GM12892 (cell line): ENCODE measurements at regions not wholly inside any gene's neighbourhood (a gene's known extent, or its start where the extent isn't known, plus 50 kb on each side); places are given as distances from the start of the nearest gene placed in this dataset.

Experiments used
- DNase-seq: peaks from one replicate; pipeline ENCODE4 v3.0.0; 2011; ENCODE audit not compliant: insufficient read length
- FAIRE-seq: peaks from 2 replicates; lab custom pipeline; 2011; peaks lifted over from hg19 to GRCh38; lab: Jason Lieb, UNC
- POLR2A ChIP-seq: IDR thresholded peaks from 2 replicates; pipeline ENCODE4 v1.6.1; 2011; ENCODE audit warnings: low read depth, low read length, control low read depth
- POLR2AphosphoS5 ChIP-seq: IDR thresholded peaks from 2 replicates; pipeline ENCODE4 v1.6.1; 2011; ENCODE audit warnings: low read depth, low read length, control low read depth
- TAF1 ChIP-seq: IDR thresholded peaks from 2 replicates; pipeline ENCODE4 v1.6.1; 2011; ENCODE audit warnings: low read depth, mild to moderate bottlenecking, control low read depth, low read length, borderline replicate concordance

- no peak for FAIRE-seq
- no peak for DNase-seq
- TF ChIP-seq POLR2AphosphoS5 (no peak), POLR2A (no peak), TAF1 (no peak)
Observed at GRCh38 chr1:192937128-192937527, 122.0 kb downstream of the UCHL5 start.

DNA sequence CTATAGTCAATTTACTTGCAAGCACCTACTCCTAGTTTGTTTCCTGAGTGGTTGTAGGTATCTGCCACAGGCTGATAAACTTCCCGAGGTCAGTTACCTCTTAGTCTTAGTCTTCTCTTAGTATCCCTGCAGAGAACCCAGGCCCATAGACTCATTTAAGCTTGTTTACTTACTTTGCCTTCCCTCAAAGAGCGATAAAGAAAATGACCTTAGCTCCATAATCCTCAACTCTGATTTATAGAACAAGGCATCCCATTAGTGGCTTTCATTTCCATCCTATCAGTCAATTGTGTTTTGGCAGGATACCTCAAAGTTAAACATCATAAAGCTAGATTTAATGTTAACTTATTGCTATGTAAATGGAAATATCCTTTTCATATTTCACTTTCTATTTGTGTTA is 119.7 kb downstream of the UCHL5 start:
- no peak for TF ChIP-seq TAF1
- no peak for TF ChIP-seq POLR2A
- no peak for TF ChIP-seq POLR2AphosphoS5
- DNase-seq (no peak), FAIRE-seq (no peak)

- DNase-seq (no peak), FAIRE-seq (no peak)
- TF ChIP-seq POLR2A: no peak
- no peak for TF ChIP-seq POLR2AphosphoS5
- TF ChIP-seq TAF1: no peak
Observed at GRCh38 chr1:192940658-192941057, 118.5 kb downstream of the UCHL5 start.

GRCh38 chr1:192941722-192942411 is 117.3 kb downstream of the UCHL5 start:
- FAIRE-seq (peak; percentile 77), DNase-seq (no peak)
- TF ChIP-seq POLR2A: no peak
- TF ChIP-seq TAF1: no peak
- TF ChIP-seq POLR2AphosphoS5: no peak

DNA sequence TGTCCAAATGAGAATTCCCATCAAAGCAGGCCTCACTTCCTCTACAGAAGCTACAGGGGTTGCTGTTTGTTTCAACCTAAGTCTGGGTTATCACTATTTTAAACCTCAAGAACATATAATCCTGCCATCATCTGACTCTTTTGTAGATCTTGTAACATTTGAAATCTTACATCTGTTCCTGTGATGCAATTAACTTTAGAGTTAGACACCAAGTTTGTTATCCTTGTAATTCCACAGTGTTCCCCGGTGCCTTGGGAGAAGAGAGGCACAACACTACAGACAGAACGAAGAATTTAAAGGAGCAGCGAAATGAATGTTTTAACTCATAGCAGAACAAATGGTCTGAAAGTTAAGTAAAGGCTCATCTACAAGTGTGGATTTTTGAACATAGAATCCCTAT is 116.1 kb downstream of the UCHL5 start:
- FAIRE-seq (no peak), DNase-seq (no peak)
- TF ChIP-seq TAF1: no peak

DNA sequence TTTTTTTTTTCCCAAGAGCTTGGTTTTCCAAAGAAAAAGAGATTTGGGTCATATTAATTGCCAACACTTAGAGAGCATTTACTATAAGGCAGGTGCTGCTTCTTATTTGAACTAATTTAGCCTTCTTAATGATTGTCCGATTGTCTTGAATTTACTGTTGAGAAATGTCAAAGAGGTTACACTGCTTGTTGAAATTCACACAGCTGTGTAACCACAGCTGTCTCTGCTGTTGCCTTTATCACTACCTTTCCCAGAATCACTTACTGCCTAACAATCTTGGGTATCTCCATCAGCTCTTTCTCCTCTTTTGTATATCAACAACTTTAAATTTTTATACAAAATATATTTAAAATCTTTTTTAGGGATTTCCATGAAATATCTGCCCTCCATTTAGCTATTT is 115.6 kb downstream of the UCHL5 start:
- FAIRE-seq: no peak
- TF ChIP-seq TAF1: no peak
- TF ChIP-seq POLR2AphosphoS5: no peak
- TF ChIP-seq POLR2A: no peak
- DNase-seq: no peak

GRCh38 chr1:192945390-192946130 is 113.6 kb downstream of the UCHL5 start:
- TF ChIP-seq POLR2A: no peak
- no peak for TF ChIP-seq POLR2AphosphoS5
- TF ChIP-seq TAF1: no peak
- no peak for FAIRE-seq
- no peak for DNase-seq

GRCh38 chr1:192949783-192950182 is 109.4 kb downstream of the UCHL5 start:
- TF ChIP-seq TAF1: no peak
- no peak for TF ChIP-seq POLR2A
- no peak for TF ChIP-seq POLR2AphosphoS5
- no peak for FAIRE-seq
- no peak for DNase-seq

- FAIRE-seq: no peak
- no peak for TF ChIP-seq POLR2AphosphoS5
- no peak for TF ChIP-seq TAF1
- no peak for TF ChIP-seq POLR2A
- DNase-seq: no peak
Observed at GRCh38 chr1:192950926-192951325, 108.2 kb downstream of the UCHL5 start.

DNA sequence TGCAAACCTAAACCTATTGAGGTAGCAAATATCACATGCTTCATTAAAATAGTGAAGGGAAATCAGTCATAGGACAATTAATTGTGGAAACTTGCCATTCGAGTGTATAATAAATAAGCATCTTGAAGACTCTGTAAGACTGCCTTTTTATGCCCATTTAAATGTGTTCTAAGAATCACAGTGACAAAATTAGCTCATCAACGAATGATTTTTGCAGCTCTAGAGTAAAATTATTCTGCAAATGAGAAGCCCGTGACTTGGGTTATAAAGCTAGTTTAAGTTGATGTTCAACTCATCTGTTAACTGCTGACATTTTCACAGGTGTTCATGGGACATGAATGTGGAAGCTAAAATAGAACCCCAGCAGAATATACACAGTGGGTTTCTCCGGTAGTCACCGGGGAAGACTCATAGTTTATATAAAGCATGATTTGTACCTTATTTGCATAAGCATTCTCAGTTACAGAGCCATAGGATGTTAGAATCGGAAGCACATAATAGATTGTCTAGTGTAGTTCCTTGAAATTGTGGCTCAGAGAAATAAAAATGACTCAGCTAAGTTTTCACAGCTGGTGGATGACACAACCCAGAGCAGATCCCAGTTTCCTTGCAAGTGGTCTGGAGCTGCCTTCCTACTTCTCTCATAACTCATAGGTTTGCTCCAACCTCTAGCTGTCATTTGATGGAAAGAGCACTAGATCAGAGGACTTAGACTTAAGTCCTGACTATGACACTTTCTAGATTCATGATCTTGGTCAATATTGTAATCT is 107.3 kb downstream of the UCHL5 start:
- peak; percentile 14 for FAIRE-seq
- TF ChIP-seq TAF1 (no peak), POLR2A (no peak), POLR2AphosphoS5 (no peak)
- peak; percentile 5 for DNase-seq

- DNase-seq: no peak
- TF ChIP-seq POLR2A (no peak), POLR2AphosphoS5 (no peak), TAF1 (no peak)
- FAIRE-seq: no peak
Observed at GRCh38 chr1:192952646-192953045, 106.5 kb downstream of the UCHL5 start.

DNA sequence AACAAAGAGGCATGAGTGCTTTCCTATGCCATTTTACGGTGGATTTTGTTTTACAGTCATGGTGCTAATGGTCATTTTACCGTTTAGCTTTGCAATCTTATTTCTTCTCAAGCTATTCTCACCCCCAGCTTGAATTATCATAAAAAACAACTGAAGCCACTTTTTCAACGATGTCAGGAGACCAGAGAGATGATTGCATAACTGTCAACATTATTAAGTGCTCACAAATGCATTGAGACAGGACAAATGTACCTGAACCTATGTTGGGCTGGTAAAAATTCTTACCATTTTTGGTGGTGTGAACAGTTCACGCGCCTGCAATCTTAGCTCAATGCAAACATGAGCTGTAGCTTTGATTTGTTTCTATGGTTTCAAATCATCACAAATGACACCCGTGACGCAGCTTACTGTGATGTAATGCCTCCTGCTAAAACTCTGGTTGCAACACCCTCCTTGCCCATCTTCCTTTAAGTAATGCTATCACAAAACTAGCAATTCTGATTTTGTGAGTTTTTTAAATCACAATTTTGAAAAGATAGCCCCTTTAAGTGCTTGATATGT is 104.4 kb downstream of the UCHL5 start:
- FAIRE-seq (no peak), DNase-seq (no peak)
- no peak for TF ChIP-seq POLR2AphosphoS5
- TF ChIP-seq POLR2A: no peak
- no peak for TF ChIP-seq TAF1
